Upper lobe of left lung (tissue), 4 donors: ENCODE measurements at regions not wholly inside any gene's neighbourhood (a gene's known extent, or its start where the extent isn't known, plus 50 kb on each side); places are given as distances from the start of the nearest gene placed in this dataset.

ENCODE experiments used
- EP300 ChIP-seq, 4 donors: sonication (generic); formaldehyde crosslinking; IDR thresholded peaks; one replicate each; pipeline ENCODE4 v1.5.1; 2017; ENCODE audit warnings: antibody characterized with exemption in 4 of 4, control low read depth in 2 of 4
- POLR2A ChIP-seq, 4 donors: fragments of 450-650 bp; IDR thresholded peaks; one replicate each; pipeline ENCODE4 v1.5.1; 2016 to 2017; ENCODE audit warnings: antibody characterized with exemption in 4 of 4, mild to moderate bottlenecking in 2 of 4
- POLR2AphosphoS5 ChIP-seq, 2 donors: sonication (generic); formaldehyde crosslinking; IDR thresholded peaks; one replicate each; pipeline ENCODE4 v1.5.1; 2017; ENCODE audit warnings: antibody characterized with exemption in 2 of 2
- TF ChIP-seq, protein P1 (sequence below), 6 experiments: fragments of 450-650 bp in 4 of 6; fragments of 200-600 bp in 2 of 6; sonication (generic) in 2 of 6; IDR thresholded peaks; one replicate each; pipeline ENCODE4 v1.5.1; 2016 to 2019; ENCODE audit warnings: antibody characterized with exemption in 6 of 6

DNA sequence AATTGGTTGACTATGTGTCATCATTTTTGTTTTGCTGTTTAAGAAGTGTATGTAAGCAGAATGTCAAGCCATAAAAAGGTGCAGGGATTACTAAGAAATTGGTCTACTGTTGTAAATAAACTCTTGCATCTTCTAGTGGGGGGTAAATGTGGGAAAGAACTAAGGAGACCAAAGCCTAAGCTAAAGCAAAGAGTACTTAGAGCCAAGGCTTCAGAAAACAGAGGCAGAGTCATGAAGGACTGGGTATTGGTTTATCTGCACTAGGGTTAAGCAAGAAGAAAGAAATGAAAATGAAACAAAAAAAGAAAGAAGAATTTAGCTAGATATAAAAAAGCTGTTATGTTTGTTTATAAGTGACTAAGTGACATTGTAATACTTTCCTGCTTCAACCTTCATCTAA is 628.1 kb downstream of the METTL15 start:
- TF ChIP-seq, protein P1, sequence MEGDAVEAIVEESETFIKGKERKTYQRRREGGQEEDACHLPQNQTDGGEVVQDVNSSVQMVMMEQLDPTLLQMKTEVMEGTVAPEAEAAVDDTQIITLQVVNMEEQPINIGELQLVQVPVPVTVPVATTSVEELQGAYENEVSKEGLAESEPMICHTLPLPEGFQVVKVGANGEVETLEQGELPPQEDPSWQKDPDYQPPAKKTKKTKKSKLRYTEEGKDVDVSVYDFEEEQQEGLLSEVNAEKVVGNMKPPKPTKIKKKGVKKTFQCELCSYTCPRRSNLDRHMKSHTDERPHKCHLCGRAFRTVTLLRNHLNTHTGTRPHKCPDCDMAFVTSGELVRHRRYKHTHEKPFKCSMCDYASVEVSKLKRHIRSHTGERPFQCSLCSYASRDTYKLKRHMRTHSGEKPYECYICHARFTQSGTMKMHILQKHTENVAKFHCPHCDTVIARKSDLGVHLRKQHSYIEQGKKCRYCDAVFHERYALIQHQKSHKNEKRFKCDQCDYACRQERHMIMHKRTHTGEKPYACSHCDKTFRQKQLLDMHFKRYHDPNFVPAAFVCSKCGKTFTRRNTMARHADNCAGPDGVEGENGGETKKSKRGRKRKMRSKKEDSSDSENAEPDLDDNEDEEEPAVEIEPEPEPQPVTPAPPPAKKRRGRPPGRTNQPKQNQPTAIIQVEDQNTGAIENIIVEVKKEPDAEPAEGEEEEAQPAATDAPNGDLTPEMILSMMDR (IDR thresholded peaks at IDR 0.05) = no peak
- no peak for TF ChIP-seq POLR2AphosphoS5 (IDR thresholded peaks at IDR 0.05)
- no peak for TF ChIP-seq POLR2A (IDR thresholded peaks at IDR 0.05)
- TF ChIP-seq EP300 (IDR thresholded peaks at IDR 0.05) = no peak
